Progenitor cell of endocrine pancreas (in vitro differentiated cells): ENCODE measurements at regions not wholly inside any gene's neighbourhood (a gene's known extent, or its start where the extent isn't known, plus 50 kb on each side); places are given as distances from the start of the nearest gene placed in this dataset.

Experiments used
- DNase-seq: peaks from one replicate; pipeline ENCODE4 v3.0.0; 2021; ENCODE audit warnings: low spot score; ENCODE audit not compliant: unreplicated experiment
- H3K27ac Mint-ChIP-seq: 2 replicates; pipeline ENCODE4 v1.8.0; 2021; ENCODE audit warnings: mild to moderate bottlenecking, moderate library complexity, mixed read lengths
- H3K27me3 Mint-ChIP-seq: 2 replicates; pipeline ENCODE4 v1.8.0; 2021; ENCODE audit warnings: mixed read lengths
- H3K36me3 Mint-ChIP-seq: 2 replicates; pipeline ENCODE4 v1.8.0; 2022; ENCODE audit warnings: mixed read lengths; ENCODE audit not compliant: insufficient read depth
- H3K4me1 Mint-ChIP-seq: 2 replicates; pipeline ENCODE4 v1.8.0; 2021; ENCODE audit warnings: low read depth, mixed read lengths
- H3K4me3 Mint-ChIP-seq: 2 replicates; pipeline ENCODE4 v1.8.0; 2021; ENCODE audit warnings: low read depth, mild to moderate bottlenecking, moderate library complexity, mixed read lengths
- H3K9me3 Mint-ChIP-seq: 2 replicates; pipeline ENCODE4 v1.8.0; 2021; ENCODE audit warnings: low read depth, mixed read lengths
- CTCF ChIP-seq: fragments of 200-600 bp; sonication (generic); IDR thresholded peaks from one replicate; pipeline ENCODE4 v1.5.0; 2021; ENCODE audit warnings: antibody characterized with exemption, mild to moderate bottlenecking; ENCODE audit not compliant: unreplicated experiment

GRCh38 chr6:147903321-147903720, 394.8 kb downstream of the SAMD5 start:
- H3K9me3 Mint-ChIP-seq, result no peaks in the 10 kb centered on the region
- H3K27me3 Mint-ChIP-seq, result peaks cover 3% of the 10 kb centered on the region
- H3K36me3 Mint-ChIP-seq, result no peaks in the 10 kb centered on the region
- no peak for DNase-seq
- no peak overlapping the region for H3K27ac Mint-ChIP-seq
- peaks cover 2% of the 10 kb centered on the region for H3K4me1 Mint-ChIP-seq
- H3K4me3 Mint-ChIP-seq, result no peak overlapping the region
- TF ChIP-seq CTCF, result no peak

GRCh38 chr6:147903931-147904330, 395.4 kb downstream of the SAMD5 start:
- Mint-ChIP-seq H3K4me1 (peaks cover 2% of the 10 kb centered on the region), H3K27me3 (peaks cover 3% of the 10 kb centered on the region), H3K4me3 (no peak overlapping the region), H3K36me3 (no peaks in the 10 kb centered on the region), H3K9me3 (no peaks in the 10 kb centered on the region), H3K27ac (no peak overlapping the region)
- no peak for TF ChIP-seq CTCF
- no peak for DNase-seq

GRCh38 chr6:147904416-147904815, 395.9 kb downstream of the SAMD5 start:
- Mint-ChIP-seq H3K4me1 (peaks cover 4% of the 10 kb centered on the region), H3K4me3 (no peak overlapping the region), H3K27ac (no peak overlapping the region), H3K36me3 (no peaks in the 10 kb centered on the region), H3K27me3 (peaks cover 3% of the 10 kb centered on the region), H3K9me3 (no peaks in the 10 kb centered on the region)
- no peak for DNase-seq
- no peak for TF ChIP-seq CTCF

- no peaks in the 10 kb centered on the region for H3K9me3 Mint-ChIP-seq
- H3K27me3 Mint-ChIP-seq, result no peaks in the 10 kb centered on the region
- no peaks in the 10 kb centered on the region for H3K36me3 Mint-ChIP-seq
- no peak overlapping the region for H3K4me3 Mint-ChIP-seq
- peaks cover 5% of the 10 kb centered on the region for H3K4me1 Mint-ChIP-seq
- TF ChIP-seq CTCF, result no peak
- H3K27ac Mint-ChIP-seq, result no peak overlapping the region
- DNase-seq, result no peak
These were observed 397.2 kb downstream of the SAMD5 start for GRCh38 chr6:147905711-147906110.

GRCh38 chr6:147906361-147906760, 397.9 kb downstream of the SAMD5 start:
- H3K36me3 Mint-ChIP-seq, result no peaks in the 10 kb centered on the region
- peaks cover 12% of the 10 kb centered on the region for H3K4me1 Mint-ChIP-seq
- H3K9me3 Mint-ChIP-seq, result no peaks in the 10 kb centered on the region
- TF ChIP-seq CTCF, result no peak
- no peak for DNase-seq
- no peaks in the 10 kb centered on the region for H3K27me3 Mint-ChIP-seq
- no peak overlapping the region for H3K4me3 Mint-ChIP-seq
- H3K27ac Mint-ChIP-seq, result no peak overlapping the region
